GM12872 (cell line): ENCODE measurements at regions not wholly inside any gene's neighbourhood (a gene's known extent, or its start where the extent isn't known, plus 50 kb on each side); places are given as distances from the start of the nearest gene placed in this dataset.

Experiments used
- TF ChIP-seq, protein P1 (sequence below): IDR thresholded peaks from 3 replicates; pipeline ENCODE4 v1.5.1; 2011; ENCODE audit warnings: low read depth, mild to moderate bottlenecking, low read length, moderate library complexity; ENCODE audit not compliant: insufficient read depth

DNA sequence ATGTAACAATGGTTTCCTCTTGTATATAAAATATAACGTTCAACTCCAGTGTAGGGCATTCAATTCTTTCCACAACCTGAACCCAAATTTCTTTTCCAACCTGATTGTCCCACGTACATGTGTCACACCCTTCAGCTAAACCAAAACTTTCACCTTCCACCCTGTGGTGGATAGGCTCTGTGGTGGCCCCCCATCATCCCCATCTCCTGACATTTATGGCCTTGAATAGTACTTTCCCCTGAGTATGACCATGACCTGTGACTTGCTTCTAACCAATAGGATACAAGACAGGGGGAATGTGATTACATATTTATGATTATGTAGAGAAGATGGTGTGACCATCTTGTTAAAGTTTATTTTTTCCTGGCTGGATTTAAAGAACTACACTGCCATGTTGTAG, 377.0 kb downstream of the PTPRC start:
- TF ChIP-seq, protein P1, sequence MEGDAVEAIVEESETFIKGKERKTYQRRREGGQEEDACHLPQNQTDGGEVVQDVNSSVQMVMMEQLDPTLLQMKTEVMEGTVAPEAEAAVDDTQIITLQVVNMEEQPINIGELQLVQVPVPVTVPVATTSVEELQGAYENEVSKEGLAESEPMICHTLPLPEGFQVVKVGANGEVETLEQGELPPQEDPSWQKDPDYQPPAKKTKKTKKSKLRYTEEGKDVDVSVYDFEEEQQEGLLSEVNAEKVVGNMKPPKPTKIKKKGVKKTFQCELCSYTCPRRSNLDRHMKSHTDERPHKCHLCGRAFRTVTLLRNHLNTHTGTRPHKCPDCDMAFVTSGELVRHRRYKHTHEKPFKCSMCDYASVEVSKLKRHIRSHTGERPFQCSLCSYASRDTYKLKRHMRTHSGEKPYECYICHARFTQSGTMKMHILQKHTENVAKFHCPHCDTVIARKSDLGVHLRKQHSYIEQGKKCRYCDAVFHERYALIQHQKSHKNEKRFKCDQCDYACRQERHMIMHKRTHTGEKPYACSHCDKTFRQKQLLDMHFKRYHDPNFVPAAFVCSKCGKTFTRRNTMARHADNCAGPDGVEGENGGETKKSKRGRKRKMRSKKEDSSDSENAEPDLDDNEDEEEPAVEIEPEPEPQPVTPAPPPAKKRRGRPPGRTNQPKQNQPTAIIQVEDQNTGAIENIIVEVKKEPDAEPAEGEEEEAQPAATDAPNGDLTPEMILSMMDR = no peak

DNA sequence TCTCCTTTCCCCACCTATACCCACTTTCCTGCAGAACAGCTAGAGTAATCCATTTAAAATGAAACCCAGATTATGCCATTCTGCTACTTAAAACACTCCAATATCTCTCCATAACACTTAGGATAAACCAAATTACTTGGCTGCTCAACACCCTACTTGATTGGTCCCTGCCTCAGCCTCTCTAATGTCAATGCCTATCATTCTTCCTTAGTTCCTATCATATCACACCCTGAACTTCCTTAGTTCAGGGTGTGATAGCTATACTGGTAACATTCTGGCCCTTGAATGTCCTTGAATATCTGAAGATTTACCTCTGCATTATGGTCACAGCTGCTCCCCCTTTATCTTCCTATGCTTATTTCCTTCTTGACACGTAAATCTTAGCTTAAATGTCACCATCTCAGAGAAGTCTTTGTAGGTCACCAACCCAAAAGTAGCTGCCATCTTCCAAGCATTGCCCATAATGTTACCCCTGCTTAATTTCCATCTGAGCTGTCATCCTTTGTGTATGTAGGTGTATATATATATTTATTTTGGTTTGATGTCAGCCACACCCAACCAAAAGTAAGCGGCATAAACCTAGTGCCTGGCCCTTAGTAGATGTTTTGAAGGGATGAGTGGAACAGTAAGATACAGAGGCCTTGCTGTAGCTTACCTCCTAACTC, 379.8 kb downstream of the PTPRC start:
- TF ChIP-seq, protein P1 = no peak

DNA sequence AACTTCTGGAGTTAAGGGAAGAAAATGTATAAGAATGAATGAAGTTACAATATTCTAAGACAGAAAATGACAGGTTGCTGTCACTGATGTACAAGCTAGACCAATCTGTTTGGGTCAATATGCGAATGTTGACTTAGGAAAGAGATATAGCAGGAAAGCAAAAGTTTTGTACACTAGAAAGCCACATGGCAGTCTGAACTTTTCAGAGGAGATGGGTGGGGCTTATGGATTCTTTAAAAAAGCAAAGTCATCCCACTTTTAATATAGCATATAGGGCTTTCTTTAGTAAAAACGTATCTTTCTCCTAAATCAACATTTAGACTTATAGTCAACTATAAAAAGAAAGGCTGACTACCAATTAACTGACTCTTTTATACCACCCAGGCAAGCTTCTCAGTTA, 381.2 kb downstream of the PTPRC start:
- TF ChIP-seq, protein P1 = no peak

DNA sequence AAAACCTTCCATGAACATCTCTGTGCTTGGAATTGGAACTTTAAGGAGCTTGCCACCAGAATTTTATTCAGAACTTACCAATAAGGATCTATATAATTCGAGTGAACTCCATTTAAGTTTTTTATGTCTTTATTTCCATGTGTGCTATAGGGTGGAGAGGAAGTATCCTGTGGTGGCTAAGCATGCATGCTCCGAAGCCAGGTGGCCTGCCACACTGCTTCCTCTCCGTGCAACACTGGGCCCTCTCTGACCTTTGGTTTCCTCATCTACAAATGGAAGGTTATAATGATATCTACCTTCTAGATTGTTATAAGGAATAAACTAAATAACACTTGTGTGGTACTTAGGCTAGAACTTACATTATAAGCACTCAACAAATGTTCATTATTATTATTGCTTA, 382.1 kb downstream of the PTPRC start:
- TF ChIP-seq, protein P1 = no peak

DNA sequence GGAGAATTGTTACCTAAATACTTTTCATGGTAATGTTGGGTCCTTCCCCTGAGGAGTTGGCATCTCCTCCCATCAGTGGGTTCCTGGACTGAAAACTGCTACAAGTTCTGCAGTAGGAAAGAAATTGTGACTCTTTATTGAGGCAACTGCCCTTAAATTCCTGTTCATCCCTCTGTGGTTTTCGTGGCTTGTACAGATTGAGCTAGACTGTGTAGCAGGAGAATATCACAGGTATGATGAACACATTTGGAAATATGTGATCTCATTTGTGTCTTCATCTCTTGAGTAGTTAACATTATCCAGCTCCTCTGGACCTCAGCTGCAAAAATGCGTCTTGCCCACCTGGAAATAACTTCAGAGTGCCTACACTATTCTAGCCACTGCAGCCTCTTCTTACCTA, 390.6 kb downstream of the PTPRC start:
- TF ChIP-seq, protein P1 = no peak

DNA sequence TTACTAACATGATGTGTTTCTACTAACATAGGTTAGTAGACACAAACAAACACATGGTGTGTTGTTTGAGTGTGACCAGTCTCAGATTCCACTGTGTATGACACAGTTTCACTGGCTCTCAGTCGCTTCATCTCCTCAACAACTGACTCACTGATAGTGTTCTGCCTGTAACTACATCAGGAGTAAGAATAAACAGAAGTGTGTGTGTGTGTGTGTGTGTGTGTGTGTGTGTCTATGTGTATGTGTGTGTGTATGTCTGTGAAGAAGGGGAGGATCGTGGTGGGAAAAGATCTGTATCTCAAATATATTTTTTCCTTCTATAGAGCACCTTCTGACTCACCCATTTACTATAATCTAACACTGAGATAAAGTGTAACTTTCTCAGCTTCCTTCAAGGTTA, 391.0 kb downstream of the PTPRC start:
- TF ChIP-seq, protein P1 = no peak

DNA sequence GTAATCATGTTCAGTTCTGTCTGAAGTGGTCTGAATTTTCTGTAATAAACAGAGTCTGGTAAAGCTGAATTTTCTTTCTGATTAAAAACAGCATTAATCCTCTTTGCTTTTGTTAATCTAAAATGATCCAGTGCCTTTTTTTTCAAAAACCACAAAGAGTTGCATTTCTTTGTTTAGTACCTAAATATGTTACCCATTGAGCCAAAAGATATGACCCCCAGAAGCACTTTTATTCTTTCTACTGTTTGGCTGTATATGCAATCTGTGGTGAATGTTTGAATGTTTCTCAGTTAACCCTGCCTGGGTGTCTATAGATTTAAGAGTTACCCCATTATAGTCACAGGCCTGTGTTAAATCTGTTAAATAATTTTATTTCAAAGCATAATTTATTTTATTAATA, 394.8 kb downstream of the PTPRC start:
- TF ChIP-seq, protein P1 = no peak

DNA sequence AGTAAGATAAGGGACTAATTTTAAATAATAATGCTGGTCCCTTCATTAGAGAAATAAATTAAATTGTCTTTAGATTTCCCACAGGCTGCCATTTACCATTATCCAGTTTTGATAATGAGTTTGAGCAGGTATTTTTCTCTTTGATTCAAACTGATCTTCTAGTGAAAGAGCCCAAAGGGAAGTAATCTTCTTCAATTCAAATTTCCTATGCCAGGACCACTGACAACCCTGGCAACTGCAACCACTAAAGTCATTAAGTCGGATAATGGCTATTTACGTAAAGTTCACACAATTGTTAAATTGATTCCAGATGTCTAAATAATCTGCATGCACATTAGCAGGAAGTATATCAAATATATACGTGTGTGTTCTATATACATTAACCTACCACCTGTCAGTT, 399.3 kb downstream of the PTPRC start:
- TF ChIP-seq, protein P1 = no peak
